GM19043 (cell line): ENCODE measurements at regions not wholly inside any gene's neighbourhood (a gene's known extent, or its start where the extent isn't known, plus 50 kb on each side); places are given as distances from the start of the nearest gene placed in this dataset.
A peak's percentile ranks its signal among the peaks of the same experiment; 100 is the strongest.
"Not testable (repeated sequence)": the region's sequence is repeated elsewhere in the genome, so short reads cannot be mapped to it uniquely, and the experiment has no call there.

Experiments used
- ATAC-seq: cut with Tn5 transposase; IDR thresholded peaks from one replicate; pipeline ENCODE4 v1.9.1; 2021; ENCODE audit warnings: low read depth; ENCODE audit not compliant: unreplicated experiment

GRCh38 chr14:97066068-97066899 lies 269.1 kb downstream of the VRK1 start:
- no peak for ATAC-seq

- ATAC-seq: not testable (repeated sequence)
Measured at GRCh38 chr14:97068293-97068692, 271.1 kb downstream of the VRK1 start.

- no peak for ATAC-seq
Measured at GRCh38 chr14:97070259-97070658, 273.1 kb downstream of the VRK1 start.

GRCh38 chr14:97071177-97071576 lies 274.0 kb downstream of the VRK1 start:
- no peak for ATAC-seq

GRCh38 chr14:97073622-97074021 lies 276.4 kb downstream of the VRK1 start:
- no peak for ATAC-seq

GRCh38 chr14:97074456-97074855 lies 277.3 kb downstream of the VRK1 start:
- no peak for ATAC-seq

GRCh38 chr14:97074856-97075255 lies 277.7 kb downstream of the VRK1 start:
- peak; percentile 43 for ATAC-seq

- peak; percentile 77 for ATAC-seq
Measured at GRCh38 chr14:97077253-97077653, 280.1 kb downstream of the VRK1 start.

GRCh38 chr14:97077687-97078086 lies 280.5 kb downstream of the VRK1 start:
- ATAC-seq: peak; percentile 19

- no peak for ATAC-seq
Measured at GRCh38 chr14:97080991-97081390, 283.8 kb downstream of the VRK1 start.

GRCh38 chr14:97095269-97095668 lies 298.1 kb downstream of the VRK1 start:
- no peak for ATAC-seq

- ATAC-seq: no peak
Measured at GRCh38 chr14:97097296-97097695, 300.1 kb downstream of the VRK1 start.

- ATAC-seq: no peak
Measured at GRCh38 chr14:97100306-97100705, 303.1 kb downstream of the VRK1 start.

GRCh38 chr14:97101561-97101960 lies 304.4 kb downstream of the VRK1 start:
- ATAC-seq: no peak

GRCh38 chr14:97104029-97104428 lies 306.8 kb downstream of the VRK1 start:
- ATAC-seq: no peak

- no peak for ATAC-seq
Measured at GRCh38 chr14:97106166-97106565, 309.0 kb downstream of the VRK1 start.

GRCh38 chr14:97106609-97107008 lies 309.4 kb downstream of the VRK1 start:
- no peak for ATAC-seq

- no peak for ATAC-seq
Measured at GRCh38 chr14:97107080-97107479, 309.9 kb downstream of the VRK1 start.

GRCh38 chr14:97107760-97108159 lies 310.6 kb downstream of the VRK1 start:
- ATAC-seq: no peak

GRCh38 chr14:97109234-97109633 lies 312.1 kb downstream of the VRK1 start:
- ATAC-seq: no peak

GRCh38 chr14:97113339-97113738 lies 316.2 kb downstream of the VRK1 start:
- ATAC-seq: no peak

- ATAC-seq: no peak
Measured at GRCh38 chr14:97116546-97116945, 319.4 kb downstream of the VRK1 start.

- ATAC-seq: no peak
Measured at GRCh38 chr14:97117693-97118092, 320.5 kb downstream of the VRK1 start.
